ENCODE measurements at regions not wholly inside any gene's neighbourhood (a gene's known extent, or its start where the extent isn't known, plus 50 kb on each side); places are given as distances from the start of the nearest gene placed in this dataset.

DNA sequence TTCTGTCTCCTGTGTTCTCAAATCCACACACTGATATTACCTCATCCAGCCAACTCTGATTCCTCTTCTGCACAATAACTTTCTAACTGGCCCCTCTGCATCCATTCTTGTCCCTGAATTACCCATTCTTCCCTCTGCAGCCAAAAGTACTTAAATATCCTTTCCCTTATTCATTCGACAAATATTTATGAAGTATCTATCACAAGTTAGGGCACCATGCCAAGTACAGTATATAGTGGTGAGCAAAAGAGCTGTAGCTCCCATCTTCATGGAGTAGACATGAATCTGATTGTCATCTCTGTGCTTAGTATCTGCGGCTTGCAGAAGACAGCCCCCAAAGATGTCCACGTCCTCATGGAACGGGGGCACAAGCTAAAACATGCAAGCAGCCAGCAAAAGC, 316.8 kb downstream of the SETD4 start:
- Histone ChIP-seq H2AFZ (ENCODE audit: low read length) (no peak overlapping the region), H3K4me1 (ENCODE audit: insufficient read depth, low read length) (no peaks in the 10 kb centered on the region), H3K79me2 (ENCODE audit: insufficient read depth, low read length) (no peaks in the 10 kb centered on the region), H3K36me3 (replicated peaks in 1 of 2; ENCODE audit: control insufficient read depth in 1 of 2, insufficient read depth in 2 of 2, low read length in 2 of 2) (no peaks in the 10 kb centered on the region), H3K4me2 (ENCODE audit: low read depth, low read length) (no peak overlapping the region), H3K27me3 (ENCODE audit: control insufficient read depth in 1 of 2, insufficient read depth in 2 of 2, low read length in 2 of 2) (no peaks in the 10 kb centered on the region), H3K9ac (ENCODE audit: insufficient read depth, low read depth, low read length) (no peak overlapping the region), H3K9me3 (ENCODE audit: low read length) (peaks cover 4% of the 10 kb centered on the region; the same call in 1 of the 2 replicates), H3K27ac (ENCODE audit: extremely low read length, insufficient read depth, low read length) (no peak overlapping the region), H3K4me3 (replicated peaks in 1 of 3; ENCODE audit: insufficient read depth in 1 of 3, low read depth in 2 of 3, low read length in 3 of 3) (no peak overlapping the region), H4K20me1 (ENCODE audit: insufficient read depth, low read length) (no peaks in the 10 kb centered on the region)
- no peak for ATAC-seq
- BruUV-seq (replicated peaks) = no TSS peak
- in situ Hi-C loops (cut with HindIII; ENCODE audit: extremely low pct_ligation_motif_present, low pct_unique_long_range_greater_than_20kb) = no loop called here
- intact Hi-C loops (cut with micrococcal nuclease; ENCODE audit: unreplicated experiment) = no loop called here
- FAIRE-seq = no peak
- no peak for DNase-seq (ENCODE audit: low spot score)
- POLR2A ChIA-PET = no interaction called here
- CTCF ChIA-PET (ENCODE audit: low intra/inter-chr PET ratio, low total read pairs) = no interaction called here
- 0% methylated on average over 4 of the region's 4 CpGs for WGBS (ENCODE audit: low lambda C conversion rate)
- TF ChIP-seq, protein P1, sequence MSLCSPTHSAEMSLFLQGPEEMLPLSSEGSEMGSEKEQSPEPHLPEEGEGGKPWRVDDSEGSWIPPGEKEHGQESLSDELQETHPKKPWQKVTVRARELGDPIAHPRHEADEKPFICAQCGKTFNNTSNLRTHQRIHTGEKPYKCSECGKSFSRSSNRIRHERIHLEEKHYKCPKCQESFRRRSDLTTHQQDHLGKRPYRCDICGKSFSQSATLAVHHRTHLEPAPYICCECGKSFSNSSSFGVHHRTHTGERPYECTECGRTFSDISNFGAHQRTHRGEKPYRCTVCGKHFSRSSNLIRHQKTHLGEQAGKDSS (CRISPR knock-in tag; IDR thresholded peaks at IDR 0.05; ENCODE audit: borderline replicate concordance, low read depth) = no peak
- TF ChIP-seq NR2F2 (IDR thresholded peaks at IDR 0.05; ENCODE audit: borderline replicate concordance, low read depth) (no peak), KDM1A (CRISPR knock-in tag; IDR thresholded peaks at IDR 0.05) (no peak), ZFP1 (CRISPR knock-in tag; IDR thresholded peaks at IDR 0.05) (no peak)
- TF ChIP-seq, protein P2, sequence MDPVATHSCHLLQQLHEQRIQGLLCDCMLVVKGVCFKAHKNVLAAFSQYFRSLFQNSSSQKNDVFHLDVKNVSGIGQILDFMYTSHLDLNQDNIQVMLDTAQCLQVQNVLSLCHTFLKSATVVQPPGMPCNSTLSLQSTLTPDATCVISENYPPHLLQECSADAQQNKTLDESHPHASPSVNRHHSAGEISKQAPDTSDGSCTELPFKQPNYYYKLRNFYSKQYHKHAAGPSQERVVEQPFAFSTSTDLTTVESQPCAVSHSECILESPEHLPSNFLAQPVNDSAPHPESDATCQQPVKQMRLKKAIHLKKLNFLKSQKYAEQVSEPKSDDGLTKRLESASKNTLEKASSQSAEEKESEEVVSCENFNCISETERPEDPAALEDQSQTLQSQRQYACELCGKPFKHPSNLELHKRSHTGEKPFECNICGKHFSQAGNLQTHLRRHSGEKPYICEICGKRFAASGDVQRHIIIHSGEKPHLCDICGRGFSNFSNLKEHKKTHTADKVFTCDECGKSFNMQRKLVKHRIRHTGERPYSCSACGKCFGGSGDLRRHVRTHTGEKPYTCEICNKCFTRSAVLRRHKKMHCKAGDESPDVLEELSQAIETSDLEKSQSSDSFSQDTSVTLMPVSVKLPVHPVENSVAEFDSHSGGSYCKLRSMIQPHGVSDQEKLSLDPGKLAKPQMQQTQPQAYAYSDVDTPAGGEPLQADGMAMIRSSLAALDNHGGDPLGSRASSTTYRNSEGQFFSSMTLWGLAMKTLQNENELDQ (CRISPR knock-in tag; IDR thresholded peaks at IDR 0.05; ENCODE audit: borderline replicate concordance) = no peak
- TF ChIP-seq, protein P3, sequence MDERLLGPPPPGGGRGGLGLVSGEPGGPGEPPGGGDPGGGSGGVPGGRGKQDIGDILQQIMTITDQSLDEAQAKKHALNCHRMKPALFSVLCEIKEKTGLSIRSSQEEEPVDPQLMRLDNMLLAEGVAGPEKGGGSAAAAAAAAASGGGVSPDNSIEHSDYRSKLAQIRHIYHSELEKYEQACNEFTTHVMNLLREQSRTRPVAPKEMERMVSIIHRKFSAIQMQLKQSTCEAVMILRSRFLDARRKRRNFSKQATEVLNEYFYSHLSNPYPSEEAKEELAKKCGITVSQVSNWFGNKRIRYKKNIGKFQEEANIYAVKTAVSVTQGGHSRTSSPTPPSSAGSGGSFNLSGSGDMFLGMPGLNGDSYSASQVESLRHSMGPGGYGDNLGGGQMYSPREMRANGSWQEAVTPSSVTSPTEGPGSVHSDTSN (CRISPR knock-in tag; IDR thresholded peaks at IDR 0.05) = no peak

Data from HepG2 (cell line).